H1 (cell line): ENCODE measurements at regions not wholly inside any gene's neighbourhood (a gene's known extent, or its start where the extent isn't known, plus 50 kb on each side); places are given as distances from the start of the nearest gene placed in this dataset.

Source experiments
- CBX5 ChIP-seq: fragments of 300-800, 300-1000 bp; sonication (generic); IDR thresholded peaks from 2 replicates; pipeline ENCODE4 v1.7.1; 2016; ENCODE audit warnings: antibody characterized with exemption, low read length, low read depth
- CEBPB ChIP-seq: IDR thresholded peaks from 2 replicates; pipeline ENCODE4 v1.6.1; 2012; ENCODE audit warnings: low read depth, low read length
- CHD1 ChIP-seq: IDR thresholded peaks from 2 replicates; pipeline ENCODE4 v1.6.1; 2012; ENCODE audit warnings: low read depth, low read length, improper control_type of control experiment
- CHD2 ChIP-seq: IDR thresholded peaks from 2 replicates; pipeline ENCODE4 v1.6.1; 2012; ENCODE audit warnings: low read length, improper control_type of control experiment
- CHD7 ChIP-seq: fragments of 300-600 bp; sonication (generic); IDR thresholded peaks from 2 replicates; pipeline ENCODE4 v1.7.1; 2012; ENCODE audit warnings: low read length, moderate library complexity, mild to moderate bottlenecking, inconsistent platforms; ENCODE audit not compliant: insufficient replicate concordance
- KDM4A ChIP-seq: IDR thresholded peaks from one replicate; pipeline ENCODE4 v1.7.1; 2012; ENCODE audit warnings: low read depth, mild to moderate bottlenecking, moderate library complexity, low read length, inconsistent platforms; ENCODE audit not compliant: severe bottlenecking
- NANOG ChIP-seq: IDR thresholded peaks from 2 replicates; pipeline ENCODE4 v1.6.1; 2011; ENCODE audit warnings: low read length, low read depth, mild to moderate bottlenecking, inconsistent platforms; ENCODE audit not compliant: insufficient read depth, poor library complexity, severe bottlenecking
- POLR2AphosphoS5 ChIP-seq: IDR thresholded peaks from 2 replicates; pipeline ENCODE4 v1.6.1; 2011; ENCODE audit warnings: low read depth, low read length
- SUZ12 ChIP-seq: fragments of 200-600 bp; sonication (generic); IDR thresholded peaks from 2 replicates; pipeline ENCODE4 v1.6.1; 2012; ENCODE audit warnings: mild to moderate bottlenecking, inconsistent platforms, low read length, moderate library complexity, mixed read lengths
- TBP ChIP-seq: IDR thresholded peaks from 2 replicates; pipeline ENCODE4 v1.6.1; 2011; ENCODE audit warnings: low read depth, low read length, improper control_type of control experiment
- TEAD4 ChIP-seq: IDR thresholded peaks from 2 replicates; pipeline ENCODE4 v1.6.1; 2012; ENCODE audit warnings: low read depth, low read length, inconsistent platforms, mixed read lengths
- USF2 ChIP-seq: IDR thresholded peaks from 2 replicates; pipeline ENCODE4 v1.6.1; 2011; ENCODE audit warnings: low read length, improper control_type of control experiment

GRCh38 chr7:15765753-15766152, 79.3 kb upstream of the MEOX2 start (continued):
- TF ChIP-seq CHD7 (no peak), SUZ12 (no peak), CEBPB (no peak), TBP (no peak), POLR2AphosphoS5 (no peak), CHD1 (no peak), TEAD4 (no peak), KDM4A (no peak), NANOG (no peak), CBX5 (no peak), USF2 (no peak), CHD2 (no peak)
